GM12875 (cell line): ENCODE measurements at regions not wholly inside any gene's neighbourhood (a gene's known extent, or its start where the extent isn't known, plus 50 kb on each side); places are given as distances from the start of the nearest gene placed in this dataset.

Experiments used
- H3K4me3 ChIP-seq: one replicate; pipeline ENCODE4 v1.5.1; 2011; ENCODE audit warnings: low read depth, low read length, control low read depth
- TF ChIP-seq, protein P1 (sequence below): IDR thresholded peaks from 2 replicates; pipeline ENCODE4 v1.5.1; 2011; ENCODE audit warnings: low read depth, mild to moderate bottlenecking, control low read depth, inconsistent platforms, low read length, moderate library complexity, borderline replicate concordance; ENCODE audit not compliant: insufficient read depth

DNA sequence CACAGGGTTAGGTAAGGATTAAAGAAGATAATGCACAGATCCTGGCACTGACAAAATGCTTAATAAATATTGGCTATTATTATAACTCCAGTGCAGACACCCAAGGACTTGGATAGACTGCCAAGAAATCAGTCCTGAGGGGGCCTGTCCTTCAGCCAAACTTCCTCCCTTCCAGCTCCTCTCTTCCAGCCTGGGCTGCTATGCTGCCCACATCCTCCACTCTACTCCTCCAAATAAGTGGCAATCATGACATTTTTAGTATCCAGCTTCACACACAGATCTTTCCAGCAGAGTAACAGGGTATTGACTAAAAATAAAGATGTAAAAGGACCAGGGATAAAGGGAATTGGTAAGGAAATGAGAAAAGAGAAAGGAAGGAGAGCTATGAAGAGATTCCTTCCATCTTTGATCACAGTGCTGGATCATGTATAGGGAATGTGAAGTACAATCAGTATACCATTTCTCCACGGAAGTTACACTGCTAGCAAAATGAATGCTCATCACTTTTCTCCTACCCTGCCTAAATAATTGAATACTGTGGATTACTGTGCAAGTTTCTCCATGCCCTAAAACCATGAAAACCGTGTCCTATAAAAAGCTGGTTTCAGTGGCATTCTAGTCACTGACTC lies 136.0 kb upstream of the OSMR start:
- TF ChIP-seq, protein P1, sequence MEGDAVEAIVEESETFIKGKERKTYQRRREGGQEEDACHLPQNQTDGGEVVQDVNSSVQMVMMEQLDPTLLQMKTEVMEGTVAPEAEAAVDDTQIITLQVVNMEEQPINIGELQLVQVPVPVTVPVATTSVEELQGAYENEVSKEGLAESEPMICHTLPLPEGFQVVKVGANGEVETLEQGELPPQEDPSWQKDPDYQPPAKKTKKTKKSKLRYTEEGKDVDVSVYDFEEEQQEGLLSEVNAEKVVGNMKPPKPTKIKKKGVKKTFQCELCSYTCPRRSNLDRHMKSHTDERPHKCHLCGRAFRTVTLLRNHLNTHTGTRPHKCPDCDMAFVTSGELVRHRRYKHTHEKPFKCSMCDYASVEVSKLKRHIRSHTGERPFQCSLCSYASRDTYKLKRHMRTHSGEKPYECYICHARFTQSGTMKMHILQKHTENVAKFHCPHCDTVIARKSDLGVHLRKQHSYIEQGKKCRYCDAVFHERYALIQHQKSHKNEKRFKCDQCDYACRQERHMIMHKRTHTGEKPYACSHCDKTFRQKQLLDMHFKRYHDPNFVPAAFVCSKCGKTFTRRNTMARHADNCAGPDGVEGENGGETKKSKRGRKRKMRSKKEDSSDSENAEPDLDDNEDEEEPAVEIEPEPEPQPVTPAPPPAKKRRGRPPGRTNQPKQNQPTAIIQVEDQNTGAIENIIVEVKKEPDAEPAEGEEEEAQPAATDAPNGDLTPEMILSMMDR: no peak
- H3K4me3 ChIP-seq: no peak overlapping the region

DNA sequence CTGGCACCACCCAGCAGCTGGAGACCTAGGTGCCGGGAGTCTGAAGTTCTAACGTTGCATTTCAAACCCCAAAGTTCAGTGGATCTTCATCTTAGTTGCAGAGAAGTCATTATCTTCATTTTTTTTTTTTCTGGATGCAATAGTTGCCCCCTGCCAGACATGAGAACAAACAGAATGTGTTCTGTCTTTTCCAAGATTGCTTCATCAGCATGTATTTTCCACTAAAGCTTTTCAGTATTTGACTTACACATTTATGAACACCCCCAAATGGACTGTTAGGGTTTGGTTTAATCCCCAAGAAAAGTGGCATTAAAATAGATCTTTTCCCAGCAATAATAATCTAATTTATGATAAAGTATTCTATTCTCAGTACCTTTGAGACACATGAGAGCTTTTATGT lies 135.2 kb upstream of the OSMR start:
- H3K4me3 ChIP-seq: no peak overlapping the region
- TF ChIP-seq, protein P1: no peak

DNA sequence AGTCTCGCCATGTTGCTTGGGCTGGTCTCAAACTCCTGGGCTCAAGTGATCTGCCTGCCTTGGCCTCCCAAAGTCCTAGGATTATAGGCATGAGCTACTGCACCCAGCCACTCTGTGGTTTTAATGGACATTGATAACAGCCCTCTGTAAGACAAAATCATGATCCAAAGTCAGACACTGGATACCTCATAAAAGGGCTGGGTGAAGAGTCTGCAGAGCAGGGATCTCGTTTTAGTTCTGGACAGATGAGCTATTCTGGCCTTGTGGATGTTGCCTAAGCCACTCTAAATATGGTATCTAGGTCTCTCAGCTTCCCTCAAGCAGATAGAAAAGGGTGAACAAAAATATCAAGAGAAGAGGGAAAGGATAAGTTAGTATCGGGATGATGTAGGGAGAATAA lies 133.4 kb upstream of the OSMR start:
- TF ChIP-seq, protein P1: no peak
- H3K4me3 ChIP-seq: no peak overlapping the region

DNA sequence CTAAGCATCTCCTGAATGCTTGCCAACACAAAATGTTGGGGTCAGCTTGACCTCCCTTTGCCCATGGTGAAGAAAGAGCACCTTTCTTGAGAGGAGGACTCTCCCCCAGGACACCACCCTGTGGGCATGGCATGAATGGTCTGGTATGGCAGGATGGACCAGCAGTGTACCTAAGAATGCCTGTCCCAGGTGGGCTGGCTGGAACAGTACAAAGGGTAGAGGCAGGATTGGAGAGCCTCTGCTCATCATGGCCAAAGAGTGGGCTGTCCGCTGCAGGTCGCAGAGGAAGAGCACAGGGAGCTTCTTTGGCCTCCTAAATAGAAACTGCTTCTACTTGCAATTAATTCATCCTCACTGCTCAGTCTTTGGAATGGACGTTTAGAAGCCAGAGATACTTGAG lies 131.6 kb upstream of the OSMR start:
- no peak overlapping the region for H3K4me3 ChIP-seq
- TF ChIP-seq, protein P1: no peak

DNA sequence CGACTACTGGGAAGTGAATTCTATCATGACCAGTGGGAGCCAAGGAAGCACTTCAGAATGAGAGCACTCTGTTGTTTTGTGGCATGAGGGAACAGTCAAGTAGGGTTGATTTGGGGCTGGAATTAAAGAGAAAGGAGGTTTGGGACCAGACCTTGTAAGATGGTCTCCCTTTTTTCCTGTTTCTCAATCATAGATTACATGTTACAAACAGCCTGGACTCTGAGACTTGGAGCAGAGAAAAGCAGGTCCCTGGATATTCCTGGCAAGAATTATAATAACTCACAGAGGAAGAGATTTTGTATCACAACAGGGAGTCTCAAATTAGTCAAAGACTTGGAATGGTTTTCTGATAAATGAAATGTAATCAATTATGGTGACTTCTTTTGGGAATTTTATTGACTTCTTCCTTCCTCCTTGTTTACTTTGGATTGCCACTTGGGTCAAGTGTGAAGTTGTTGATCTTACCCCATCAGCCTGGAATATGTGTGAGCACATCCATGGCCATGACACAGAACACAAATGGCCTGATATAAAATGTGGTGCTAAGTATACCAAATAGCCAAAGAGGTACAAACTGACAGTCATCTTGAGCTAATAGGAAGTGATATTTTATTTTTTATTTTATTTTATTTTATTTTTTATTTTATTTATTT lies 131.0 kb upstream of the OSMR start:
- no peak overlapping the region for H3K4me3 ChIP-seq
- TF ChIP-seq, protein P1: no peak

DNA sequence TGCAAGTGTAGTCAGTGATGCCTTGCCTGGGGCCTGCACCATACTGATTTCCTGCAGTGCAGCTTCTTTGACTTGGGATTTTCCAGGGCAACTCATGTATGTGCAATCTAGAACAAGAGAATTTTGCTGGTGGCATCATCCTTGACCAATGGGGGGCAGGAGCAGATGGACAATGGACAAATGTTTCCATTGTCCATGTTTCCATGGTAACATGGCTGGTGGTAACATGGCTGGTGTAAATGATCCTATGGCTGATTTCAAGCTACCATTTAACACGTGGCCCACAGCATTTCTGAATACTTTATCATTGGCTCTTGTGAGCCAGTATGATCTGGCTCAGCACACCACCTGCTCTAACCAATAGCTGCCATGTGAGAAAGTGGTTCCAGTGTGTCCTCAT lies 130.1 kb upstream of the OSMR start:
- no peak overlapping the region for H3K4me3 ChIP-seq
- TF ChIP-seq, protein P1: no peak

DNA sequence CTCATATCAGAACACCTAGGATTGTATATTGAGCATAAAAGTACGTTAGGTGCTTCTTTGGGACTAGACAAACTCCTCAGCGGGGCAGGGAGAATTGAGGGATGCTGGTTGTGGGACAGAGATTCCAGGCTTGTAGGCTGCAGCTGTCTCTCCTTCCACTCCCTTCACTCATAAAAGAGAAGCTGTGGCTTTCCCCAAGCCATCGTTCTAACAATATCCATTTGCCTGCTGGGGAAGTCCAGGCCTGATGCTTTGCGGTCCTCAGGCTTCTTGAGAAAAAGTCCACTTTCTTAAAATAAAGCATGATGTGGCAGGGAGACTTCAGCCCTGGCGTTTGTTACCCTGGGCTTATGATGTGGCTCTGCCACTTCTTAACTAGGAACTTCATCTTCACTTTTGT lies 129.3 kb upstream of the OSMR start:
- H3K4me3 ChIP-seq: no peak overlapping the region
- TF ChIP-seq, protein P1: no peak
